PC-3 (cell line): ENCODE measurements at regions not wholly inside any gene's neighbourhood (a gene's known extent, or its start where the extent isn't known, plus 50 kb on each side); places are given as distances from the start of the nearest gene placed in this dataset.

Source experiments
- ATAC-seq: fragments of 200-7000 bp; cut with Tn5 transposase; 2 replicates; pipeline ENCODE4 v1.9.1; 2020; ENCODE audit warnings: mild to moderate bottlenecking, moderate library complexity
- BruUV-seq: library from RNA; stranded (reverse); fragments of 400-500 nt; replicated peaks from 2 replicates; lab custom pipeline; 2021; lab: Mats Ljungman, UMichigan
- CTCF ChIA-PET: fragments of 300-600 bp; sonication (Branson Sonifier 250); formaldehyde crosslinking; loops from one replicate; lab custom pipeline; 2022; ENCODE audit warnings: antibody characterized with exemption; lab: Charles Lee
- POLR2A ChIA-PET: fragments of 300-600 bp; sonication (Branson Sonifier 250); formaldehyde crosslinking; loops from one replicate; lab custom pipeline; 2022; ENCODE audit warnings: antibody characterized with exemption; ENCODE audit not compliant: unreplicated experiment; lab: Charles Lee
- DNase-seq: peaks from one replicate; pipeline ENCODE4 v3.0.0-alpha.2; 2015
- H2AFZ ChIP-seq: fragments of 300-600 bp; sonication (generic); 2 replicates; pipeline ENCODE4 v1.6.0; 2016; ENCODE audit warnings: antibody characterized with exemption, low read length
- H3F3A ChIP-seq: fragments of 300-600 bp; sonication (generic); one replicate; pipeline ENCODE4 v1.6.0; 2017; ENCODE audit warnings: antibody characterized with exemption, low read length, control low read depth, mild to moderate bottlenecking; ENCODE audit not compliant: unreplicated experiment
- H3K27ac ChIP-seq: fragments of 300-600 bp; sonication (generic); 2 replicates; pipeline ENCODE4 v1.5.1; 2016; ENCODE audit warnings: mild to moderate bottlenecking, low read length
- H3K27me3 ChIP-seq: fragments of 300-600 bp; sonication (generic); 2 replicates; pipeline ENCODE4 v1.6.1; 2016; ENCODE audit warnings: low read length, mixed read lengths
- H3K36me3 ChIP-seq: fragments of 300-600 bp; sonication (generic); 2 replicates; pipeline ENCODE4 v1.6.1; 2016; ENCODE audit warnings: low read depth, mixed run types, low read length, mixed read lengths
- H3K4me1 ChIP-seq: fragments of 300-600 bp; sonication (generic); 2 replicates; pipeline ENCODE4 v1.5.1; 2016; ENCODE audit warnings: low read length; ENCODE audit not compliant: insufficient read depth
- H3K4me2 ChIP-seq: fragments of 300-600 bp; sonication (generic); 2 replicates; pipeline ENCODE4 v1.6.0; 2016; ENCODE audit warnings: low read length
- H3K4me3 ChIP-seq: fragments of 300-600 bp; sonication (generic); 2 replicates; pipeline ENCODE4 v1.5.1; 2016; ENCODE audit warnings: mild to moderate bottlenecking, low read length, mixed read lengths
- H3K79me2 ChIP-seq: fragments of 300-600 bp; sonication (generic); 2 replicates; pipeline ENCODE4 v1.6.1; 2017; ENCODE audit warnings: low read length, mixed read lengths
- H3K9ac ChIP-seq: fragments of 300-600 bp; sonication (generic); 2 replicates; pipeline ENCODE4 v1.6.0; 2016; ENCODE audit warnings: mild to moderate bottlenecking, low read length
- H3K9me2 ChIP-seq: fragments of 300-600 bp; sonication (generic); replicated peaks from 2 replicates; pipeline ENCODE4 v1.6.1; 2016; ENCODE audit warnings: mixed run types, low read length, mixed read lengths
- H3K9me3 ChIP-seq: fragments of 300-600 bp; sonication (generic); 2 replicates; pipeline ENCODE4 v1.6.1; 2016; ENCODE audit warnings: low read length, mixed read lengths
- H4K20me1 ChIP-seq: fragments of 300-600 bp; sonication (generic); 2 replicates; pipeline ENCODE4 v1.6.1; 2016; ENCODE audit warnings: low read length, mixed read lengths
- CTCF ChIP-seq: fragments of 300-600 bp; sonication (generic); conservative IDR thresholded peaks from 2 replicates; pipeline ENCODE4 v1.5.1; 2017; ENCODE audit warnings: antibody characterized with exemption, low read depth, mild to moderate bottlenecking, low read length
- EZH2 ChIP-seq: fragments of 300-600 bp; sonication (generic); IDR thresholded peaks from one replicate; pipeline ENCODE4 v1.6.1; 2017; ENCODE audit warnings: antibody characterized with exemption, mild to moderate bottlenecking, low read length; ENCODE audit not compliant: unreplicated experiment
- EZH2phosphoT487 ChIP-seq: fragments of 300-600 bp; sonication (generic); IDR thresholded peaks from 2 replicates; pipeline ENCODE4 v1.6.1; 2018; ENCODE audit warnings: mild to moderate bottlenecking, antibody characterized with exemption, low read length, borderline replicate concordance
- intact Hi-C: fragments of 100-400 bp; cut with micrococcal nuclease; formaldehyde crosslinking; loops from 2 replicates; pipeline ENCODE4 v1.9.0; 2023

GRCh38 chr6:14786455-14786854 is 459.4 kb upstream of the JARID2 start:
- TF ChIP-seq EZH2 (no peak), CTCF (no peak), EZH2phosphoT487 (no peak)
- H3K36me3 ChIP-seq, result no peaks in the 10 kb centered on the region
- CTCF ChIA-PET, result no interaction called here
- no peaks in the 10 kb centered on the region for H3F3A ChIP-seq
- H3K9me3 ChIP-seq, result no peaks in the 10 kb centered on the region
- H2AFZ ChIP-seq, result no peak overlapping the region
- no peaks in the 10 kb centered on the region for H3K79me2 ChIP-seq
- intact Hi-C loops, result no loop called here
- peaks cover 2% of the 10 kb centered on the region; the same call in 1 of the 2 replicates for H3K4me1 ChIP-seq
- ATAC-seq (no peak), DNase-seq (no peak)
- no peak overlapping the region for H3K9ac ChIP-seq
- no peaks in the 10 kb centered on the region for H3K27me3 ChIP-seq
- no peak overlapping the region for H3K27ac ChIP-seq
- no peaks in the 10 kb centered on the region for H4K20me1 ChIP-seq
- BruUV-seq, result no TSS peak
- no peaks in the 10 kb centered on the region for H3K9me2 ChIP-seq
- POLR2A ChIA-PET, result no interaction called here
- H3K4me2 ChIP-seq, result no peak overlapping the region
- H3K4me3 ChIP-seq, result no peak overlapping the region

- H2AFZ ChIP-seq, result no peak overlapping the region
- no peak overlapping the region for H3K27ac ChIP-seq
- DNase-seq, result no peak
- no peak overlapping the region for H3K4me2 ChIP-seq
- no peaks in the 10 kb centered on the region for H3K27me3 ChIP-seq
- no peaks in the 10 kb centered on the region for H3K79me2 ChIP-seq
- ATAC-seq, result no peak
- intact Hi-C loops, result no loop called here
- no TSS peak for BruUV-seq
- no peaks in the 10 kb centered on the region for H3K9me3 ChIP-seq
- no peaks in the 10 kb centered on the region for H4K20me1 ChIP-seq
- POLR2A ChIA-PET, result no interaction called here
- H3F3A ChIP-seq, result no peaks in the 10 kb centered on the region
- CTCF ChIA-PET, result no interaction called here
- H3K9me2 ChIP-seq, result no peaks in the 10 kb centered on the region
- H3K4me1 ChIP-seq, result peaks cover 8% of the 10 kb centered on the region; the same call in 1 of the 2 replicates
- TF ChIP-seq EZH2 (no peak), EZH2phosphoT487 (no peak), CTCF (no peak)
- no peak overlapping the region for H3K4me3 ChIP-seq
- no peaks in the 10 kb centered on the region for H3K36me3 ChIP-seq
- H3K9ac ChIP-seq, result no peak overlapping the region
Measured at GRCh38 chr6:14787250-14787649, 458.6 kb upstream of the JARID2 start.

GRCh38 chr6:14787677-14788076 is 458.2 kb upstream of the JARID2 start:
- H3K9ac ChIP-seq, result no peak overlapping the region
- ATAC-seq, result no peak
- no peaks in the 10 kb centered on the region for H3F3A ChIP-seq
- no TSS peak for BruUV-seq
- H3K9me2 ChIP-seq, result no peaks in the 10 kb centered on the region
- no peak overlapping the region for H2AFZ ChIP-seq
- peaks cover 8% of the 10 kb centered on the region; the same call in 1 of the 2 replicates for H3K4me1 ChIP-seq
- no peaks in the 10 kb centered on the region for H3K36me3 ChIP-seq
- H3K79me2 ChIP-seq, result no peaks in the 10 kb centered on the region
- TF ChIP-seq EZH2, result no peak
- TF ChIP-seq CTCF, result no peak
- no peak for TF ChIP-seq EZH2phosphoT487
- intact Hi-C loops, result no loop called here
- H4K20me1 ChIP-seq, result no peaks in the 10 kb centered on the region
- H3K4me2 ChIP-seq, result no peak overlapping the region
- CTCF ChIA-PET, result no interaction called here
- H3K27ac ChIP-seq, result no peak overlapping the region
- no peaks in the 10 kb centered on the region for H3K27me3 ChIP-seq
- no peak overlapping the region for H3K4me3 ChIP-seq
- POLR2A ChIA-PET, result no interaction called here
- no peak for DNase-seq
- H3K9me3 ChIP-seq, result no peaks in the 10 kb centered on the region
